ENCODE measurements at regions not wholly inside any gene's neighbourhood (a gene's known extent, or its start where the extent isn't known, plus 50 kb on each side); places are given as distances from the start of the nearest gene placed in this dataset.

GRCh38 chr18:60654298-60654697 is 281.7 kb upstream of the MC4R start:
- H3K4me3 ChIP-seq = no peak overlapping the region
- H3K36me3 ChIP-seq (replicated peaks in 1 of 2; ENCODE audit: insufficient read depth in 1 of 2, low read depth in 2 of 2) = no peaks in the 10 kb centered on the region
- no peak overlapping the region for H3K27ac ChIP-seq
- 57 to 58% methylated on average over 2 of the region's 2 CpGs for WGBS, 2 donors
- no peak for ATAC-seq
- no peaks in the 10 kb centered on the region for H3K4me1 ChIP-seq
- TF ChIP-seq POLR2A (IDR thresholded peaks at IDR 0.05) (no peak), CTCF (IDR thresholded peaks at IDR 0.05) (no peak)
- no peaks in the 10 kb centered on the region for H3K9me3 ChIP-seq
- no peaks in the 10 kb centered on the region for H3K27me3 ChIP-seq
- intact Hi-C loops (cut with DNase I) = no loop called here
- DNase-seq = no peak

- no peaks in the 10 kb centered on the region for H3K9me3 ChIP-seq
- H3K27ac ChIP-seq = no peak overlapping the region
- WGBS, 2 donors = 41 to 57% methylated on average over 4 of the region's 4 CpGs
- TF ChIP-seq CTCF (IDR thresholded peaks at IDR 0.05) (no peak), POLR2A (IDR thresholded peaks at IDR 0.05) (no peak)
- H3K36me3 ChIP-seq (replicated peaks in 1 of 2; ENCODE audit: insufficient read depth in 1 of 2, low read depth in 2 of 2) = no peaks in the 10 kb centered on the region
- H3K4me1 ChIP-seq = no peaks in the 10 kb centered on the region
- DNase-seq (no peak), ATAC-seq (no peak)
- H3K27me3 ChIP-seq = no peaks in the 10 kb centered on the region
- no peak overlapping the region for H3K4me3 ChIP-seq
- intact Hi-C loops (cut with DNase I) = no loop called here
These were observed 284.0 kb upstream of the MC4R start for GRCh38 chr18:60656553-60656952.

GRCh38 chr18:60662491-60662890 is 289.9 kb upstream of the MC4R start:
- no peak for ATAC-seq
- H3K27me3 ChIP-seq = no peaks in the 10 kb centered on the region
- H3K4me1 ChIP-seq = no peaks in the 10 kb centered on the region
- H3K36me3 ChIP-seq (replicated peaks in 1 of 2; ENCODE audit: insufficient read depth in 1 of 2, low read depth in 2 of 2) = no peaks in the 10 kb centered on the region
- WGBS, 2 donors = 80 to 84% methylated on average over 16 to 22 of the region's 22 CpGs
- no peak for DNase-seq
- H3K9me3 ChIP-seq = no peaks in the 10 kb centered on the region
- intact Hi-C loops (cut with DNase I) = no loop called here
- no peak overlapping the region for H3K4me3 ChIP-seq
- H3K27ac ChIP-seq = no peak overlapping the region
- TF ChIP-seq POLR2A (IDR thresholded peaks at IDR 0.05) = no peak
- TF ChIP-seq CTCF (IDR thresholded peaks at IDR 0.05) = no peak

- WGBS, 2 donors = 79 to 82% methylated on average over 30 to 38 of the region's 38 CpGs
- DNase-seq = no peak
- H3K27me3 ChIP-seq = no peaks in the 10 kb centered on the region
- H3K4me3 ChIP-seq = no peak overlapping the region
- intact Hi-C loops (cut with DNase I) = no loop called here
- no peak overlapping the region for H3K27ac ChIP-seq
- no peak for TF ChIP-seq CTCF (IDR thresholded peaks at IDR 0.05)
- no peak for TF ChIP-seq POLR2A (IDR thresholded peaks at IDR 0.05)
- ATAC-seq = no peak
- H3K9me3 ChIP-seq = no peaks in the 10 kb centered on the region
- H3K4me1 ChIP-seq = no peaks in the 10 kb centered on the region
- no peaks in the 10 kb centered on the region for H3K36me3 ChIP-seq (replicated peaks in 1 of 2; ENCODE audit: insufficient read depth in 1 of 2, low read depth in 2 of 2)
These were observed 290.8 kb upstream of the MC4R start for GRCh38 chr18:60663060-60663989.

GRCh38 chr18:60664736-60665135 is 292.2 kb upstream of the MC4R start:
- H3K27ac ChIP-seq = no peak overlapping the region
- H3K36me3 ChIP-seq (replicated peaks in 1 of 2; ENCODE audit: insufficient read depth in 1 of 2, low read depth in 2 of 2) = no peaks in the 10 kb centered on the region
- TF ChIP-seq POLR2A (IDR thresholded peaks at IDR 0.05) (no peak), CTCF (IDR thresholded peaks at IDR 0.05) (no peak)
- WGBS, 2 donors = 79 to 80% methylated on average over 4 of the region's 4 CpGs
- intact Hi-C loops (cut with DNase I) = no loop called here
- H3K4me1 ChIP-seq = no peaks in the 10 kb centered on the region
- ATAC-seq (no peak), DNase-seq (no peak)
- no peaks in the 10 kb centered on the region for H3K27me3 ChIP-seq
- H3K9me3 ChIP-seq = no peaks in the 10 kb centered on the region
- no peak overlapping the region for H3K4me3 ChIP-seq

Data from body of pancreas (tissue), 4 donors.